MCF 10A (cell line): ENCODE measurements at regions not wholly inside any gene's neighbourhood (a gene's known extent, or its start where the extent isn't known, plus 50 kb on each side); places are given as distances from the start of the nearest gene placed in this dataset.

ENCODE experiments used
- BruUV-seq: library from RNA; stranded (reverse); fragments of 400-500 nt; replicated peaks from 2 replicates; lab custom pipeline; 2021; lab: Mats Ljungman, UMichigan
- CTCF ChIA-PET: fragments of 300-600 bp; sonication (Branson Sonifier 250); formaldehyde crosslinking; extraction: SDS; loops from one replicate; lab custom pipeline; 2021; ENCODE audit warnings: antibody characterized with exemption, inconsistent platforms; lab: Yijun Ruan, JAX
- POLR2A ChIA-PET: fragments of 300-600, 350-650 bp; sonication (Branson Sonifier 250); formaldehyde crosslinking; extraction: SDS; loops from one replicate; lab custom pipeline; 2020; ENCODE audit warnings: antibody characterized with exemption, inconsistent platforms; lab: Yijun Ruan, JAX
- DNase-seq: peaks from one replicate; pipeline ENCODE4 v3.0.0-alpha.2; 2018; ENCODE audit not compliant: unreplicated experiment
- H3K27ac Mint-ChIP-seq: one replicate; pipeline ENCODE4 v1.8.0; 2022; ENCODE audit warnings: mild to moderate bottlenecking, low read depth, mixed read lengths; ENCODE audit not compliant: unreplicated experiment
- H3K27me3 Mint-ChIP-seq: one replicate; pipeline ENCODE4 v1.8.0; 2022; ENCODE audit warnings: mixed read lengths; ENCODE audit not compliant: insufficient read depth, unreplicated experiment
- H3K36me3 Mint-ChIP-seq: one replicate; pipeline ENCODE4 v1.8.0; 2022; ENCODE audit warnings: mild to moderate bottlenecking, moderate library complexity, mixed read lengths; ENCODE audit not compliant: insufficient read depth, unreplicated experiment
- H3K4me1 Mint-ChIP-seq: one replicate; pipeline ENCODE4 v1.8.0; 2022; ENCODE audit warnings: mixed read lengths; ENCODE audit not compliant: insufficient read depth, unreplicated experiment
- H3K4me3 Mint-ChIP-seq: one replicate; pipeline ENCODE4 v1.8.0; 2022; ENCODE audit warnings: mild to moderate bottlenecking, moderate library complexity, mixed read lengths; ENCODE audit not compliant: unreplicated experiment
- H3K9me3 Mint-ChIP-seq: one replicate; pipeline ENCODE4 v1.8.0; 2022; ENCODE audit warnings: mixed read lengths; ENCODE audit not compliant: unreplicated experiment
- CTCF ChIP-seq: fragments of 200-600 bp; IDR thresholded peaks from one replicate; pipeline ENCODE4 v1.8.0; 2022; ENCODE audit warnings: antibody characterized with exemption, mild to moderate bottlenecking; ENCODE audit not compliant: unreplicated experiment
- intact Hi-C: fragments of 100-400 bp; cut with micrococcal nuclease; formaldehyde crosslinking; loops from 2 replicates; pipeline ENCODE4 v1.14.1; 2022

- Mint-ChIP-seq H3K27me3 (no peaks in the 10 kb centered on the region), H3K4me3 (no peak overlapping the region), H3K4me1 (no peaks in the 10 kb centered on the region), H3K36me3 (no peaks in the 10 kb centered on the region), H3K9me3 (no peaks in the 10 kb centered on the region), H3K27ac (no peak overlapping the region)
- intact Hi-C loops = no loop called here
- DNase-seq = no peak
- no TSS peak for BruUV-seq
- CTCF ChIA-PET = no interaction called here
- TF ChIP-seq CTCF = no peak
- POLR2A ChIA-PET = no interaction called here
These were observed 407.3 kb downstream of the FAT4 start for GRCh38 chr4:125722009-125722408.

GRCh38 chr4:125725957-125726525 lies 411.3 kb downstream of the FAT4 start:
- no peak for DNase-seq
- H3K27ac Mint-ChIP-seq = no peak overlapping the region
- H3K36me3 Mint-ChIP-seq = no peaks in the 10 kb centered on the region
- BruUV-seq = no TSS peak
- H3K4me1 Mint-ChIP-seq = peaks cover 30% of the 10 kb centered on the region
- no peaks in the 10 kb centered on the region for H3K9me3 Mint-ChIP-seq
- ChIA-PET CTCF (interaction anchor here (1.0 kb wide), 1 partner anchor 11 kb away, joined by 3 read pairs; no protein-coding TSS in a partner anchor), POLR2A (interaction anchor here (0.7 kb wide), 1 partner anchor 22 kb away, joined by 3 read pairs; no protein-coding TSS in a partner anchor)
- intact Hi-C loops = no loop called here
- H3K27me3 Mint-ChIP-seq = no peaks in the 10 kb centered on the region
- H3K4me3 Mint-ChIP-seq = no peak overlapping the region
- no peak for TF ChIP-seq CTCF

- CTCF ChIA-PET = interaction anchor here (0.6 to 3.9 kb wide), 2 partner anchors 201 to 413 kb away, joined by 4 to 24 read pairs; partner anchors contain the start of gene FAT4
- no TSS peak for BruUV-seq
- no peaks in the 10 kb centered on the region for H3K36me3 Mint-ChIP-seq
- H3K4me1 Mint-ChIP-seq = peaks cover 32% of the 10 kb centered on the region
- POLR2A ChIA-PET = interaction anchor here (0.6 to 3.3 kb wide), 6 partner anchors 20 to 534 kb away, joined by 3 to 19 read pairs (median 4); partner anchors contain the start of gene FAT4
- no peaks in the 10 kb centered on the region for H3K9me3 Mint-ChIP-seq
- DNase-seq = no peak
- no peak for TF ChIP-seq CTCF
- H3K27ac Mint-ChIP-seq = peak overlapping the region; percentile 93
- H3K27me3 Mint-ChIP-seq = no peaks in the 10 kb centered on the region
- intact Hi-C loops = no loop called here
- H3K4me3 Mint-ChIP-seq = no peak overlapping the region
These were observed 413.2 kb downstream of the FAT4 start for GRCh38 chr4:125727931-125728330.

- Mint-ChIP-seq H3K9me3 (no peaks in the 10 kb centered on the region), H3K27me3 (no peaks in the 10 kb centered on the region), H3K4me3 (no peak overlapping the region), H3K36me3 (no peaks in the 10 kb centered on the region), H3K27ac (peak overlapping the region; percentile 93), H3K4me1 (peaks cover 38% of the 10 kb centered on the region)
- BruUV-seq = no TSS peak
- TF ChIP-seq CTCF = no peak
- peak; percentile 90 for DNase-seq
- ChIA-PET POLR2A (interaction anchor here (0.6 to 3.3 kb wide), 7 partner anchors 20 to 534 kb away, joined by 3 to 19 read pairs (median 3); partner anchors contain the start of gene FAT4), CTCF (interaction anchor here (0.6 to 3.9 kb wide), 2 partner anchors 17 to 414 kb away, joined by 3 to 24 read pairs; partner anchors contain the start of gene FAT4)
- intact Hi-C loops = no loop called here
These were observed 413.8 kb downstream of the FAT4 start for GRCh38 chr4:125728568-125728967.
